ENCODE measurements at regions not wholly inside any gene's neighbourhood (a gene's known extent, or its start where the extent isn't known, plus 50 kb on each side); places are given as distances from the start of the nearest gene placed in this dataset.

GRCh38 chr7:21318916-21319270 is 109.0 kb upstream of the SP4 start:
- Histone ChIP-seq H2AFZ (ENCODE audit: low read depth, low read length, poor library complexity, severe bottlenecking) (no peak overlapping the region), H3K4me2 (ENCODE audit: low read length) (no peak overlapping the region), H3K4me3 (replicated peaks in 1 of 2; ENCODE audit: low read depth in 1 of 2, low read length in 2 of 2) (no peak overlapping the region), H3K9me3 (ENCODE audit: control insufficient read depth in 1 of 2, insufficient read depth in 1 of 2, low read depth in 1 of 2, low read length in 2 of 2) (no peaks in the 10 kb centered on the region), H3K27me3 (ENCODE audit: insufficient read depth, low read length) (no peaks in the 10 kb centered on the region), H3K9ac (ENCODE audit: low read length) (no peak overlapping the region), H3K27ac (ENCODE audit: low read depth, low read length) (no peak overlapping the region), H3K79me2 (ENCODE audit: insufficient read depth, low read length) (no peaks in the 10 kb centered on the region), H3K4me1 (ENCODE audit: control insufficient read depth in 1 of 2, insufficient read depth in 2 of 2, low read length in 2 of 2) (no peaks in the 10 kb centered on the region), H4K20me1 (ENCODE audit: insufficient read depth) (no peaks in the 10 kb centered on the region), H3K36me3 (ENCODE audit: control insufficient read depth in 1 of 2, insufficient read depth in 2 of 2, low read length in 2 of 2) (no peaks in the 10 kb centered on the region), H3K9me2 (ENCODE audit: insufficient read depth) (no peaks in the 10 kb centered on the region)
- POLR2A ChIA-PET = no interaction called here
- ATAC-seq (no peak), DNase-seq (ENCODE audit: low read depth, low spot score) (no peak)
- TF ChIP-seq ZNF274 (IDR thresholded peaks at IDR 0.05; ENCODE audit: low read depth, low read length) (no peak), POLR2AphosphoS5 (IDR thresholded peaks at IDR 0.05; ENCODE audit: low read depth, low read length) (no peak), CBX3 (IDR thresholded peaks at IDR 0.05; ENCODE audit: low read depth) (no peak), RAD21 (IDR thresholded peaks at IDR 0.05; ENCODE audit: low read depth) (no peak), ZFX (IDR thresholded peaks at IDR 0.05) (no peak), TCF7L2 (IDR thresholded peaks at IDR 0.05; ENCODE audit: borderline replicate concordance, extremely low read depth, insufficient read depth, insufficient read length) (no peak), SIN3A (IDR thresholded peaks at IDR 0.05; ENCODE audit: low read depth) (no peak), CEBPB (IDR thresholded peaks at IDR 0.05; ENCODE audit: low read depth) (no peak), JUND (IDR thresholded peaks at IDR 0.05) (no peak), ZBTB33 (IDR thresholded peaks at IDR 0.05; ENCODE audit: extremely low read depth, insufficient replicate concordance, low read length) (no peak), CTCF (IDR thresholded peaks at IDR 0.05 in 2 of 3, conservative IDR thresholded peaks at IDR 0.05 in 1 of 3; ENCODE audit: borderline replicate concordance in 1 of 3, insufficient read depth in 1 of 3, low read depth in 2 of 3, low read length in 2 of 3) (no peak), EZH2phosphoT487 (IDR thresholded peaks at IDR 0.05; ENCODE audit: borderline replicate concordance) (no peak), POLR2A (IDR thresholded peaks at IDR 0.05; ENCODE audit: borderline replicate concordance, extremely low read depth, insufficient read depth, insufficient read length) (no peak), MAX (IDR thresholded peaks at IDR 0.05) (no peak), SRF (IDR thresholded peaks at IDR 0.05; ENCODE audit: low read depth) (no peak), EGR1 (IDR thresholded peaks at IDR 0.05; ENCODE audit: low read depth) (no peak), YY1 (IDR thresholded peaks at IDR 0.05; ENCODE audit: extremely low read depth, insufficient replicate concordance, low read depth, low read length) (no peak)
- CTCF ChIA-PET = no interaction called here
- intact Hi-C loops (cut with micrococcal nuclease) = no loop called here
- RAD21 ChIA-PET (ENCODE audit: low non-redundant PET in 1 of 2, low total read pairs in 2 of 2, uncharacterized antibody in 2 of 2, unreplicated experiment in 2 of 2) = no interaction called here
- no TSS peak for BruUV-seq (replicated peaks)

Measured in HCT116 (cell line).